ENCODE measurements at regions not wholly inside any gene's neighbourhood (a gene's known extent, or its start where the extent isn't known, plus 50 kb on each side); places are given as distances from the start of the nearest gene placed in this dataset.

DNA sequence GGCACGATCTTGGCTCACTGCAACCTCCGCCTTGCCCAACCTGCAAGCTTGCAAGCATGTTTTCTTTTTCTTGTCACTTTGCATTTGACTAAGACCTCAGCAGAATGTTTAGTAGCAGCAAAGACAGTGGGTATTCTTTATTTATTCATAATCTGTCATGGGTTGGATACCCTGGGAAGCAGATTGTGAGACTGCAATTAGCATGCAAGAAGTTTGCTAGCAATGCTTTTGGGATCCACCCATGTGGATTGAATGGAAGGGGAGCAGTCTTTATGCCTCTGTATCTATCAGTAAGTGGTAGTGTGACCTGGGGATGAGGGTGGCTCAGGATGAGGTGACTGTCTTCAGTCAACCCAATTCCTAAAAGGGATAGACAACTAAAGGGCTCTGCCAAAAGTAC is 166.7 kb downstream of the RAP2B start:
- H3K4me1 ChIP-seq = no peaks in the 10 kb centered on the region
- intact Hi-C loops (cut with DNase I) = no loop called here

DNA sequence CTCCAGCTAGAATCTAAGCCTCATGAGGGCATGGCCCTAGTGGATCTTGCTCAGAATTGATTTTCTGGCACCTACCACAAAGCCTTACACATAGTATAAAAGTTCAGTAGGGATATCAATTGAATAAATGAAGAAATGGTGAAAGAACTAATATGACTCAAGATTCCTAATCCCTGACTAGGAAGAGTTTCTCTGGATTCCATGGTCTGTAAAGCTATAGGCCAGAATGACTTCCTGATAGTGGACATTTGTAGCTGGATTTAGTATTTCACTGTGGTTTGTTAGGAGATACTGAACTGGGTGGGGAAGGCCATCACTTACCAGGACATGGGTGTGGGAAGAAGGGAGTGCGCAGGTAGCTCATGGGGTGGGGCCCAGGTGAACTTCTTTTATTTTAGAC is 168.9 kb downstream of the RAP2B start:
- Histone ChIP-seq H3K4me1 (no peaks in the 10 kb centered on the region), H3K27ac (no peak overlapping the region), H3K9me3 (peaks cover 0 to 3% (median 0%) of the 10 kb centered on the region in 11 donors), H3K36me3 (no peaks in the 10 kb centered on the region), H3K4me3 (no peak overlapping the region), H3K27me3 (no peaks in the 10 kb centered on the region)
- DNase-seq (no peak), ATAC-seq (no peak)
- intact Hi-C loops (cut with DNase I) = no loop called here
- 100% methylated on average over 1 of the region's 1 CpG for WGBS, 2 donors
- no peak for TF ChIP-seq CTCF (IDR thresholded peaks at IDR 0.05)

More for the DNA sequence above, 166.7 kb downstream of the RAP2B start:
- WGBS, 2 donors = 94% methylated on average over 2 of the region's 2 CpGs
- Histone ChIP-seq H3K4me3 (no peak overlapping the region), H3K36me3 (no peaks in the 10 kb centered on the region), H3K27me3 (no peaks in the 10 kb centered on the region), H3K9me3 (peaks cover 0 to 11% (median 0%) of the 10 kb centered on the region in 11 donors), H3K27ac (no peak overlapping the region)
- no peak for ATAC-seq
- DNase-seq = no peak
- TF ChIP-seq CTCF (IDR thresholded peaks at IDR 0.05) = no peak

DNA sequence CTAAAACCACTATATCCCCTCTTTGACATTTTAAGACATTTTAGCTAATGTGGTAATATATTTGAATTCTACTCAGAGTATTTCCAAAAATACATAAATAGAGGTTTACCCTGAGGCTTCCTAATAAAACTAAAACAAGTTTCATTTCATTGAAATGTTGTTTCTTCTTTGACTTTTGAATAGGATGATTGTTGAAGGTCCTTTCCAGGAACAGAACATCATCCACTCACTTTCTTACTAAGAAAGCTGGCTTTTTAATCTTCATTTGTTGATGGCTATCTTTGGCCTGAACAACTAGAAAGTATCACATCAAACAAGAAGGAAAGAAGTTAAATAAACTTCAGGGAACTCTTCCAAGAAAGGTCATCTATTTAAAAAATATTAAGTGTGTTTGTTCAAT is 169.7 kb downstream of the RAP2B start:
- intact Hi-C loops (cut with DNase I) = no loop called here
- TF ChIP-seq CTCF (IDR thresholded peaks at IDR 0.05) = no peak
- H3K4me1 ChIP-seq = no peaks in the 10 kb centered on the region
- no peaks in the 10 kb centered on the region for H3K27me3 ChIP-seq
- no peaks in the 10 kb centered on the region for H3K36me3 ChIP-seq
- ATAC-seq (no peak), DNase-seq (no peak)
- H3K9me3 ChIP-seq = no peaks in the 10 kb centered on the region
- no peak overlapping the region for H3K4me3 ChIP-seq
- no peak overlapping the region for H3K27ac ChIP-seq

DNA sequence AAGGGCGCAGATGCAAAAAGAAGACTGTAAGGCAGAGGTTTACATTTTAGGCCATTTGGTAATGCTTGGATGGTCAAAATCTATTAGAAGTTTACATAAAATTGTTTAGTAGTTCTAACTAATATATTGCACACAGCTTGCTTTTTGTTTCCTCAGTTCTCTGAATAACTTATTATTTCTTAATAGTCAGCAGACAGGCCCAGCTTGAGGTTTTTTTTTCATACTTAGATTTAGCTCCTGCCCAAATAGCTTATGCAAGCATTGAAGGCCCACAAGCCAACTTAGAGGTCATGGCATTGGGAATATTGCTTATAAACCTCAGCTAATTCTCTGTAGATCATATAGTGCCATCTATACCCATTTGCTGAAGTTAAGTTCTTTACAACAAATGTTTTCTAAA is 172.5 kb downstream of the RAP2B start:
- DNase-seq = no peak
- H3K27ac ChIP-seq = no peak overlapping the region
- intact Hi-C loops (cut with DNase I) = no loop called here
- H3K27me3 ChIP-seq = no peaks in the 10 kb centered on the region
- peak in 1 of 8 donors; percentile 51 for ATAC-seq
- H3K36me3 ChIP-seq = no peaks in the 10 kb centered on the region
- no peak for TF ChIP-seq CTCF (IDR thresholded peaks at IDR 0.05)
- H3K4me3 ChIP-seq = no peak overlapping the region
- WGBS, 2 donors = 98 to 99% methylated on average over 1 of the region's 1 CpG
- H3K4me1 ChIP-seq = peaks cover 0 to 17% (median 0%) of the 10 kb centered on the region in 9 donors
- H3K9me3 ChIP-seq = no peaks in the 10 kb centered on the region

DNA sequence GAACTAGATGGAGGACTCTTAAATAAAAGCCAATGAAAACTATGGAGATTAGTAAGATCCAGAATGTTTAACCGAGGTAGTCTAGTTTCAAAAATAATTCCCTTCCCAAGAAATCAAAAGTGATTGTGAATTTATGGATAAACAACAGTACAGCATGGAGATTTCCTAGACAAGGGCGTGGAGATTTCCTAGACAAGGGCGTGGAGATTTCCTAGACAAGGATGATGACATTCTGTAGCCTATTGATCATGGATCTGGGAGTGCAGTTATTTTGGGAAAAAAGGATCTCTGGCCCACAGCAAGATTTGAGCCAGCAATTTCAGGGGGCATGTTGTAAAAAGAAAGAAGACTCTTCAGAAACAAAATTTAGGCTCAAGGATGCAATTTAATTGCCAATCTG is 175.3 kb downstream of the RAP2B start:
- no peak overlapping the region for H3K4me3 ChIP-seq
- no peaks in the 10 kb centered on the region for H3K36me3 ChIP-seq
- H3K4me1 ChIP-seq = peaks cover 0 to 17% (median 0%) of the 10 kb centered on the region in 9 donors
- TF ChIP-seq CTCF (IDR thresholded peaks at IDR 0.05) = no peak
- H3K27ac ChIP-seq = no peak overlapping the region
- no peaks in the 10 kb centered on the region for H3K27me3 ChIP-seq
- DNase-seq = no peak
- intact Hi-C loops (cut with DNase I) = no loop called here
- WGBS, 2 donors = 82% methylated on average over 3 of the region's 3 CpGs
- peaks cover 0 to 8% (median 0%) of the 10 kb centered on the region in 11 donors for H3K9me3 ChIP-seq
- no peak for ATAC-seq
